Keratinocyte (primary cell): ENCODE measurements at regions not wholly inside any gene's neighbourhood (a gene's known extent, or its start where the extent isn't known, plus 50 kb on each side); places are given as distances from the start of the nearest gene placed in this dataset.

Source experiments
- DNase-seq: peaks from one replicate; pipeline ENCODE4 v3.0.0-alpha.2; 2011; ENCODE audit warnings: low read depth, missing footprints, low spot score
- FAIRE-seq: peaks from 2 replicates; lab custom pipeline; 2011; peaks lifted over from hg19 to GRCh38; lab: Jason Lieb, UNC
- H2AFZ ChIP-seq: 2 replicates; pipeline ENCODE4 v1.6.0; 2012; ENCODE audit warnings: low read length, control low read depth, inconsistent platforms; ENCODE audit not compliant: control insufficient read depth
- H3K27ac ChIP-seq: 2 replicates; pipeline ENCODE4 v1.5.1; 2011; ENCODE audit warnings: low read length; ENCODE audit not compliant: control insufficient read depth, insufficient read depth
- H3K27me3 ChIP-seq: 3 replicates; pipeline ENCODE4 v1.6.0; 2011; ENCODE audit warnings: low read length; ENCODE audit not compliant: control insufficient read depth, insufficient read depth; ENCODE audit errors: extremely low read depth
- H3K36me3 ChIP-seq, 2 experiments: 2 replicates in 1 of 2; 3 replicates in 1 of 2; pipeline ENCODE4 v1.5.1; 2011; ENCODE audit warnings: low read length in 2 of 2, mild to moderate bottlenecking in 1 of 2; ENCODE audit not compliant: control insufficient read depth in 2 of 2, insufficient read depth in 2 of 2; ENCODE audit errors: extremely low read depth in 1 of 2
- H3K4me1 ChIP-seq: 3 replicates; pipeline ENCODE4 v1.5.1; 2011; ENCODE audit warnings: low read length; ENCODE audit not compliant: control insufficient read depth, insufficient read depth; ENCODE audit errors: extremely low read depth
- H3K4me2 ChIP-seq: 3 replicates; pipeline ENCODE4 v1.6.0; 2011; ENCODE audit warnings: low read depth, low read length; ENCODE audit not compliant: control insufficient read depth, insufficient read depth; ENCODE audit errors: extremely low read depth
- H3K4me3 ChIP-seq, 3 experiments: fragments of 200-600 bp in 1 of 3; sonication (generic) in 1 of 3; 2 replicates in 2 of 3; 3 replicates in 1 of 3; pipeline ENCODE4 v1.5.1; 2011 to 2016; ENCODE audit warnings: low read length in 3 of 3, mild to moderate bottlenecking in 3 of 3, control low read depth in 2 of 3, inconsistent platforms in 1 of 3, low read depth in 1 of 3, mixed read lengths in 1 of 3, mixed run types in 1 of 3, moderate library complexity in 1 of 3; ENCODE audit not compliant: control insufficient read depth in 2 of 3, insufficient read depth in 2 of 3; ENCODE audit errors: extremely low read depth in 1 of 3
- H3K79me2 ChIP-seq: 2 replicates; pipeline ENCODE4 v1.6.0; 2012; ENCODE audit warnings: low read length; ENCODE audit not compliant: control insufficient read depth, insufficient read depth
- H3K9ac ChIP-seq: 3 replicates; pipeline ENCODE4 v1.6.0; 2011; ENCODE audit warnings: low read length; ENCODE audit not compliant: control insufficient read depth, insufficient read depth; ENCODE audit errors: extremely low read depth
- H3K9me1 ChIP-seq: 3 replicates; pipeline ENCODE4 v1.6.0; 2011; ENCODE audit warnings: low read length; ENCODE audit not compliant: control insufficient read depth, insufficient read depth; ENCODE audit errors: extremely low read depth
- H3K9me3 ChIP-seq: 2 replicates; pipeline ENCODE4 v1.5.1; 2012; ENCODE audit warnings: low read depth, low read length; ENCODE audit not compliant: control insufficient read depth
- H4K20me1 ChIP-seq: 3 replicates; pipeline ENCODE4 v1.6.0; 2011; ENCODE audit warnings: low read length; ENCODE audit not compliant: control insufficient read depth, insufficient read depth; ENCODE audit errors: extremely low read depth
- CTCF ChIP-seq, 3 experiments: IDR thresholded peaks in 1 of 3; conservative IDR thresholded peaks in 1 of 3; optimal IDR thresholded peaks in 1 of 3; 2 replicates in 2 of 3; 3 replicates in 1 of 3; pipeline versions ENCODE3 to v1.5.1; 2011; ENCODE audit warnings: low read length in 3 of 3, mild to moderate bottlenecking in 3 of 3, moderate library complexity in 2 of 3, control low read depth in 1 of 3, inconsistent platforms in 1 of 3; ENCODE audit not compliant: insufficient read depth in 2 of 3; ENCODE audit errors: extremely low read depth in 1 of 3
- EZH2 ChIP-seq: IDR thresholded peaks from one replicate; pipeline ENCODE4 v1.6.1; 2012; ENCODE audit warnings: inconsistent platforms, mild to moderate bottlenecking, low read length, moderate library complexity
- dilution Hi-C: fragments of 300-500 bp; cut with MboI; formaldehyde crosslinking; loops from one replicate; pipeline ENCODE4 v1.7.0; 2020; ENCODE audit warnings: low sequenced_read_pairs; ENCODE audit not compliant: extremely low pct_ligation_motif_present

GRCh38 chr16:49115956-49116355 lies 165.7 kb downstream of the CBLN1 start:
- Histone ChIP-seq H3K9ac (no peak overlapping the region), H3K79me2 (no peaks in the 10 kb centered on the region), H3K27me3 (no peaks in the 10 kb centered on the region), H3K4me2 (no peak overlapping the region), H3K9me1 (no peaks in the 10 kb centered on the region), H3K9me3 (no peaks in the 10 kb centered on the region), H2AFZ (no peak overlapping the region), H3K27ac (no peak overlapping the region), H4K20me1 (no peaks in the 10 kb centered on the region), H3K4me1 (peaks cover 11% of the 10 kb centered on the region), H3K36me3 (no peaks in the 10 kb centered on the region), H3K4me3 (no peak overlapping the region)
- DNase-seq (no peak), FAIRE-seq (no peak)
- TF ChIP-seq CTCF (optimal IDR thresholded peaks at IDR 0.05 in 1 of 3, IDR thresholded peaks at IDR 0.05 in 1 of 3, conservative IDR thresholded peaks at IDR 0.05 in 1 of 3; ENCODE audit: extremely low read depth in 1 of 3, insufficient read depth in 2 of 3, low read length in 3 of 3) (no peak), EZH2 (no peak)
- dilution Hi-C loops = no loop called here

GRCh38 chr16:49112754-49113153 lies 168.9 kb downstream of the CBLN1 start:
- FAIRE-seq (no peak), DNase-seq (no peak)
- Histone ChIP-seq H3K9me1 (no peaks in the 10 kb centered on the region), H2AFZ (no peak overlapping the region), H3K9ac (no peak overlapping the region), H4K20me1 (no peaks in the 10 kb centered on the region), H3K4me2 (no peak overlapping the region), H3K27me3 (no peaks in the 10 kb centered on the region), H3K27ac (no peak overlapping the region), H3K79me2 (no peaks in the 10 kb centered on the region), H3K4me3 (no peak overlapping the region), H3K9me3 (no peaks in the 10 kb centered on the region), H3K4me1 (peaks cover 11% of the 10 kb centered on the region), H3K36me3 (no peaks in the 10 kb centered on the region)
- dilution Hi-C loops = no loop called here
- TF ChIP-seq CTCF (optimal IDR thresholded peaks at IDR 0.05 in 1 of 3, IDR thresholded peaks at IDR 0.05 in 1 of 3, conservative IDR thresholded peaks at IDR 0.05 in 1 of 3; ENCODE audit: extremely low read depth in 1 of 3, insufficient read depth in 2 of 3, low read length in 3 of 3) (no peak), EZH2 (no peak)
